ENCODE measurements at regions not wholly inside any gene's neighbourhood (a gene's known extent, or its start where the extent isn't known, plus 50 kb on each side); places are given as distances from the start of the nearest gene placed in this dataset.

GRCh38 chr16:50956637-50957036 is 194.4 kb downstream of the SALL1 start:
- BruUV-seq (replicated peaks): no TSS peak
- CTCF ChIA-PET (ENCODE audit: unreplicated experiment): no interaction called here
- H2AFZ ChIP-seq (ENCODE audit: low read length): no peak overlapping the region

GRCh38 chr16:50955311-50955710 is 195.8 kb downstream of the SALL1 start:
- Histone ChIP-seq H3K79me2 (ENCODE audit: insufficient read depth, low read depth, low read length) (no peaks in the 10 kb centered on the region), H2AFZ (ENCODE audit: low read length) (no peak overlapping the region), H3K9me2 (ENCODE audit: insufficient read depth, low read length) (no peaks in the 10 kb centered on the region), H3K4me1 (ENCODE audit: insufficient read depth, low read length, poor library complexity, severe bottlenecking) (no peaks in the 10 kb centered on the region), H3K9me3 (ENCODE audit: low read length) (no peaks in the 10 kb centered on the region), H4K20me1 (ENCODE audit: insufficient read depth, low read length) (no peaks in the 10 kb centered on the region), H3K36me3 (ENCODE audit: insufficient read depth, low read length) (no peaks in the 10 kb centered on the region), H3K27ac (ENCODE audit: low read depth, low read length, poor library complexity, severe bottlenecking) (no peak overlapping the region), H3K4me2 (ENCODE audit: low read length) (no peak overlapping the region), H3K4me3 (ENCODE audit: low read depth, low read length, poor library complexity, severe bottlenecking) (no peak overlapping the region)
- DNase-seq (ENCODE audit: low spot score): no peak
- TF ChIP-seq EZH2phosphoT487 (IDR thresholded peaks at IDR 0.05; ENCODE audit: borderline replicate concordance, low read depth, low read length) (no peak), CTCF (conservative IDR thresholded peaks at IDR 0.05; ENCODE audit: low read length) (no peak)
- POLR2A ChIA-PET: interaction anchor here (0.5 kb wide), 2 partner anchors 280 to 1851 kb away, joined by 3 to 7 read pairs; no protein-coding TSS in a partner anchor
- BruUV-seq (replicated peaks): no TSS peak
- CTCF ChIA-PET (ENCODE audit: unreplicated experiment): no interaction called here
- intact Hi-C loops (cut with micrococcal nuclease; ENCODE audit: unreplicated experiment): no loop called here

More at GRCh38 chr16:50956637-50957036, 194.4 kb downstream of the SALL1 start:
- no peaks in the 10 kb centered on the region for H3K79me2 ChIP-seq (ENCODE audit: insufficient read depth, low read depth, low read length)
- H3K9me2 ChIP-seq (ENCODE audit: insufficient read depth, low read length): no peaks in the 10 kb centered on the region
- H4K20me1 ChIP-seq (ENCODE audit: insufficient read depth, low read length): no peaks in the 10 kb centered on the region
- no peak for DNase-seq (ENCODE audit: low spot score)
- H3K9me3 ChIP-seq (ENCODE audit: low read length): no peaks in the 10 kb centered on the region
- POLR2A ChIA-PET: no interaction called here
- no peak overlapping the region for H3K4me3 ChIP-seq (ENCODE audit: low read depth, low read length, poor library complexity, severe bottlenecking)
- TF ChIP-seq EZH2phosphoT487 (IDR thresholded peaks at IDR 0.05; ENCODE audit: borderline replicate concordance, low read depth, low read length) (no peak), CTCF (conservative IDR thresholded peaks at IDR 0.05; ENCODE audit: low read length) (no peak)
- no peaks in the 10 kb centered on the region for H3K36me3 ChIP-seq (ENCODE audit: insufficient read depth, low read length)
- no peak overlapping the region for H3K4me2 ChIP-seq (ENCODE audit: low read length)
- H3K4me1 ChIP-seq (ENCODE audit: insufficient read depth, low read length, poor library complexity, severe bottlenecking): no peaks in the 10 kb centered on the region
- H3K27ac ChIP-seq (ENCODE audit: low read depth, low read length, poor library complexity, severe bottlenecking): no peak overlapping the region
- intact Hi-C loops (cut with micrococcal nuclease; ENCODE audit: unreplicated experiment): no loop called here

- TF ChIP-seq CTCF (conservative IDR thresholded peaks at IDR 0.05; ENCODE audit: low read length) (no peak), EZH2phosphoT487 (IDR thresholded peaks at IDR 0.05; ENCODE audit: borderline replicate concordance, low read depth, low read length) (no peak)
- H3K9me2 ChIP-seq (ENCODE audit: insufficient read depth, low read length): no peaks in the 10 kb centered on the region
- H3K36me3 ChIP-seq (ENCODE audit: insufficient read depth, low read length): no peaks in the 10 kb centered on the region
- H3K27ac ChIP-seq (ENCODE audit: low read depth, low read length, poor library complexity, severe bottlenecking): no peak overlapping the region
- POLR2A ChIA-PET: interaction anchor here (0.5 kb wide), 1 partner anchor 321 kb away, joined by 3 read pairs; no protein-coding TSS in a partner anchor
- no peaks in the 10 kb centered on the region for H3K79me2 ChIP-seq (ENCODE audit: insufficient read depth, low read depth, low read length)
- intact Hi-C loops (cut with micrococcal nuclease; ENCODE audit: unreplicated experiment): no loop called here
- H3K4me3 ChIP-seq (ENCODE audit: low read depth, low read length, poor library complexity, severe bottlenecking): no peak overlapping the region
- DNase-seq (ENCODE audit: low spot score): no peak
- H2AFZ ChIP-seq (ENCODE audit: low read length): no peak overlapping the region
- CTCF ChIA-PET (ENCODE audit: unreplicated experiment): no interaction called here
- H3K9me3 ChIP-seq (ENCODE audit: low read length): no peaks in the 10 kb centered on the region
- no peaks in the 10 kb centered on the region for H3K4me1 ChIP-seq (ENCODE audit: insufficient read depth, low read length, poor library complexity, severe bottlenecking)
- H4K20me1 ChIP-seq (ENCODE audit: insufficient read depth, low read length): no peaks in the 10 kb centered on the region
- no peak overlapping the region for H3K4me2 ChIP-seq (ENCODE audit: low read length)
- BruUV-seq (replicated peaks): no TSS peak
Observed at GRCh38 chr16:50954469-50954868, 196.6 kb downstream of the SALL1 start.
